Breast epithelium (tissue), 3 donors: ENCODE measurements at regions not wholly inside any gene's neighbourhood (a gene's known extent, or its start where the extent isn't known, plus 50 kb on each side); places are given as distances from the start of the nearest gene placed in this dataset.

Experiments
- POLR2A ChIP-seq: fragments of 450-650 bp; IDR thresholded peaks from one replicate; pipeline ENCODE4 v1.6.1; 2016; ENCODE audit warnings: antibody characterized with exemption, mild to moderate bottlenecking, moderate library complexity
- TF ChIP-seq, protein P1 (sequence below), 3 donors: fragments of 450-650 bp; IDR thresholded peaks; one replicate each; pipeline ENCODE4 v1.5.1; 2016 to 2017; ENCODE audit warnings: antibody characterized with exemption in 3 of 3, mild to moderate bottlenecking in 3 of 3, moderate library complexity in 3 of 3

DNA sequence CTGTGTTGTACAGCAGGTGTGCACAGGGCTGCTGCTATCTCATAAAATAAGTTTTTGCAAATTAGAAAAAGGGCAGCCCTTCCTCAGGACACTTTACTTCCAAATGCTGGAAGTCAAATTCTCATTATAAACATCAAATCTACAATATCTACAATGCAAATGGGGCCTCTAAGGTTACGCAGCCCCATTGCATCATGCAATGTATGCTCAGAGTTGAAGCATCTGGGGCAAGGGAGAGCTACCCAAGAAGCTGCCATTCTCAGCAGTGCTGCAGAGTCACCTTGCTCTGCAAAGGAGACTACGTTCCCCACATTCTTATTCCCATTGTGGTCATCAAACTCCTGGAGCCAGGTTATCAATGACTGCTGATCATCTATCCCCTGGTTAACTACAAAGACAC lies 208.9 kb upstream of the POGK start:
- TF ChIP-seq, protein P1, sequence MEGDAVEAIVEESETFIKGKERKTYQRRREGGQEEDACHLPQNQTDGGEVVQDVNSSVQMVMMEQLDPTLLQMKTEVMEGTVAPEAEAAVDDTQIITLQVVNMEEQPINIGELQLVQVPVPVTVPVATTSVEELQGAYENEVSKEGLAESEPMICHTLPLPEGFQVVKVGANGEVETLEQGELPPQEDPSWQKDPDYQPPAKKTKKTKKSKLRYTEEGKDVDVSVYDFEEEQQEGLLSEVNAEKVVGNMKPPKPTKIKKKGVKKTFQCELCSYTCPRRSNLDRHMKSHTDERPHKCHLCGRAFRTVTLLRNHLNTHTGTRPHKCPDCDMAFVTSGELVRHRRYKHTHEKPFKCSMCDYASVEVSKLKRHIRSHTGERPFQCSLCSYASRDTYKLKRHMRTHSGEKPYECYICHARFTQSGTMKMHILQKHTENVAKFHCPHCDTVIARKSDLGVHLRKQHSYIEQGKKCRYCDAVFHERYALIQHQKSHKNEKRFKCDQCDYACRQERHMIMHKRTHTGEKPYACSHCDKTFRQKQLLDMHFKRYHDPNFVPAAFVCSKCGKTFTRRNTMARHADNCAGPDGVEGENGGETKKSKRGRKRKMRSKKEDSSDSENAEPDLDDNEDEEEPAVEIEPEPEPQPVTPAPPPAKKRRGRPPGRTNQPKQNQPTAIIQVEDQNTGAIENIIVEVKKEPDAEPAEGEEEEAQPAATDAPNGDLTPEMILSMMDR (IDR thresholded peaks at IDR 0.05) = no peak
- TF ChIP-seq POLR2A = no peak
